H1 (cell line): ENCODE measurements at regions not wholly inside any gene's neighbourhood (a gene's known extent, or its start where the extent isn't known, plus 50 kb on each side); places are given as distances from the start of the nearest gene placed in this dataset.

Source experiments
- CTCF ChIA-PET: fragments of 300-600 bp; sonication (Branson Sonifier 250); formaldehyde crosslinking; loops from one replicate; lab custom pipeline; 2021; ENCODE audit not compliant: partially characterized antibody; lab: Charles Lee
- POLR2A ChIA-PET: fragments of 300-600 bp; sonication (Branson Sonifier 250); formaldehyde crosslinking; loops from one replicate; lab custom pipeline; 2021; ENCODE audit warnings: inconsistent platforms; ENCODE audit not compliant: partially characterized antibody; lab: Charles Lee
- DNase-seq, 2 experiments: peaks; one replicate each; pipeline versions ENCODE4 v3.0.0 to v3.0.0-alpha.2; 2010 to 2022; ENCODE audit warnings: low spot score in 2 of 2, low read depth in 1 of 2, mixed read lengths in 1 of 2
- FAIRE-seq: peaks from 2 replicates; lab custom pipeline; 2011; peaks lifted over from hg19 to GRCh38; lab: Jason Lieb, UNC
- H2AFZ ChIP-seq: 2 replicates; pipeline ENCODE4 v1.8.1; 2012; ENCODE audit warnings: low read length, inconsistent platforms
- H2AK5ac ChIP-seq: 2 replicates; pipeline ENCODE4 v1.6.1; 2013; ENCODE audit warnings: low read depth, low read length
- H2BK120ac ChIP-seq: replicated peaks from 2 replicates; pipeline ENCODE3; 2013; ENCODE audit warnings: low read depth, low read length, inconsistent platforms
- H2BK12ac ChIP-seq: 2 replicates; pipeline ENCODE4 v1.6.1; 2013; ENCODE audit warnings: low read depth, low read length
- H2BK15ac ChIP-seq: 2 replicates; pipeline ENCODE4 v1.6.1; 2013; ENCODE audit warnings: low read length
- H2BK20ac ChIP-seq: 2 replicates; pipeline ENCODE4 v1.6.1; 2013; ENCODE audit warnings: low read length
- H2BK5ac ChIP-seq: 2 replicates; pipeline ENCODE4 v1.6.1; 2013; ENCODE audit warnings: low read depth, low read length
- H3K14ac ChIP-seq: 2 replicates; pipeline ENCODE4 v1.6.1; 2013; ENCODE audit warnings: inconsistent platforms; ENCODE audit not compliant: insufficient read length
- H3K18ac ChIP-seq: 2 replicates; pipeline ENCODE4 v1.6.1; 2013; ENCODE audit warnings: low read length; ENCODE audit errors: extremely low read depth
- H3K23ac ChIP-seq: 2 replicates; pipeline ENCODE4 v1.6.1; 2013; ENCODE audit warnings: inconsistent platforms; ENCODE audit not compliant: insufficient read length
- H3K23me2 ChIP-seq: 2 replicates; pipeline ENCODE4 v1.6.1; 2013; ENCODE audit warnings: low read depth, low read length
- H3K27ac ChIP-seq: 2 replicates; pipeline ENCODE4 v1.6.1; 2011; ENCODE audit warnings: low read depth, low read length, inconsistent platforms
- H3K27me3 ChIP-seq, 4 experiments: replicated peaks in 1 of 4; 1 replicate in 1 of 4; 2 replicates in 3 of 4; pipeline versions ENCODE4 v1.6.1 to v1.8.1; 2011 to 2013; ENCODE audit warnings: low read length in 3 of 4, mild to moderate bottlenecking in 3 of 4, inconsistent platforms in 2 of 4, mixed read lengths in 2 of 4, moderate library complexity in 1 of 4; ENCODE audit not compliant: control insufficient read depth in 3 of 4, insufficient read depth in 3 of 4; ENCODE audit errors: extremely low read depth in 1 of 4
- H3K36me3 ChIP-seq, 4 experiments: 2 replicates each; pipeline versions ENCODE4 v1.6.1 to v1.8.1; 2011 to 2013; ENCODE audit warnings: mild to moderate bottlenecking in 4 of 4, low read length in 3 of 4, moderate library complexity in 2 of 4, control low read depth in 1 of 4, inconsistent platforms in 1 of 4; ENCODE audit not compliant: insufficient read depth in 4 of 4, control insufficient read depth in 2 of 4
- H3K4ac ChIP-seq: replicated peaks from 2 replicates; pipeline ENCODE3; 2013; ENCODE audit warnings: low read length, low read depth, mixed read lengths, inconsistent platforms; ENCODE audit not compliant: insufficient read length
- H3K4me1 ChIP-seq, 4 experiments: replicated peaks in 1 of 4; 1 replicate in 1 of 4; 2 replicates in 3 of 4; pipeline versions ENCODE4 v1.6.1 to v1.8.1; 2011 to 2013; ENCODE audit warnings: low read length in 3 of 4, inconsistent platforms in 2 of 4, mixed read lengths in 1 of 4; ENCODE audit not compliant: insufficient read depth in 4 of 4, control insufficient read depth in 3 of 4
- H3K4me2 ChIP-seq, 2 experiments: 2 replicates each; pipeline versions ENCODE4 v1.6.1 to v1.8.1; 2011 to 2013; ENCODE audit warnings: low read depth in 2 of 2, low read length in 2 of 2, control low read depth in 1 of 2, inconsistent platforms in 1 of 2, mild to moderate bottlenecking in 1 of 2; ENCODE audit not compliant: insufficient read depth in 1 of 2
- H3K4me3 ChIP-seq, 4 experiments: fragments of 200-600, 300-600 bp in 1 of 4; sonication (generic), shearing (Covaris generic), sonication (Bioruptor Twin) in 1 of 4; 2 replicates each; pipeline versions ENCODE4 v1.5.1 to v1.8.1; 2011 to 2016; ENCODE audit warnings: low read length in 4 of 4, low read depth in 3 of 4, control low read depth in 2 of 4, inconsistent platforms in 2 of 4, mild to moderate bottlenecking in 2 of 4, mixed read lengths in 1 of 4, moderate library complexity in 1 of 4; ENCODE audit not compliant: insufficient read depth in 2 of 4; ENCODE audit errors: extremely low read depth in 1 of 4
- H3K56ac ChIP-seq: replicated peaks from 2 replicates; pipeline ENCODE3; 2013; ENCODE audit warnings: low read depth, mild to moderate bottlenecking, mixed read lengths, low read length, inconsistent platforms; ENCODE audit not compliant: insufficient read length
- H3K79me1 ChIP-seq: 2 replicates; pipeline ENCODE4 v1.6.1; 2013; ENCODE audit warnings: low read depth, low read length, control low read depth
- H3K79me2 ChIP-seq, 2 experiments: 2 replicates each; pipeline versions ENCODE4 v1.6.1 to v1.8.1; 2012 to 2013; ENCODE audit warnings: low read length in 2 of 2, mild to moderate bottlenecking in 2 of 2, inconsistent platforms in 1 of 2; ENCODE audit not compliant: insufficient read depth in 2 of 2, control insufficient read depth in 1 of 2
- H3K9ac ChIP-seq, 4 experiments: replicated peaks in 1 of 4; 1 replicate in 1 of 4; 2 replicates in 3 of 4; pipeline versions ENCODE4 v1.6.1 to v1.8.1; 2011 to 2013; ENCODE audit warnings: low read depth in 3 of 4, low read length in 3 of 4, control low read depth in 2 of 4, mild to moderate bottlenecking in 2 of 4, moderate library complexity in 2 of 4, inconsistent platforms in 1 of 4; ENCODE audit errors: extremely low read depth in 1 of 4
- H3K9me3 ChIP-seq, 2 experiments: 2 replicates each; pipeline versions ENCODE4 v1.6.1 to v1.8.1; 2012 to 2013; ENCODE audit warnings: mild to moderate bottlenecking in 2 of 2, moderate library complexity in 2 of 2, control low read depth in 1 of 2, inconsistent platforms in 1 of 2, low read depth in 1 of 2, low read length in 1 of 2, mixed read lengths in 1 of 2; ENCODE audit not compliant: insufficient read depth in 2 of 2
- H4K20me1 ChIP-seq, 2 experiments: replicated peaks in 1 of 2; 2 replicates each; pipeline versions ENCODE3 to v1.8.1; 2011 to 2013; ENCODE audit warnings: inconsistent platforms in 2 of 2, low read length in 2 of 2, mild to moderate bottlenecking in 1 of 2; ENCODE audit not compliant: insufficient read depth in 2 of 2, control insufficient read depth in 1 of 2
- H4K5ac ChIP-seq: 2 replicates; pipeline ENCODE4 v1.6.1; 2013; ENCODE audit warnings: low read length, low read depth, mixed read lengths, inconsistent platforms; ENCODE audit not compliant: insufficient read length
- H4K8ac ChIP-seq: 2 replicates; pipeline ENCODE4 v1.8.0; 2013; ENCODE audit warnings: mild to moderate bottlenecking, moderate library complexity, low read length, inconsistent platforms; ENCODE audit not compliant: insufficient read depth; ENCODE audit errors: extremely low read depth
- H4K91ac ChIP-seq: replicated peaks from 2 replicates; pipeline ENCODE3; 2013; ENCODE audit warnings: low read length, mixed read lengths, inconsistent platforms; ENCODE audit not compliant: insufficient read length
- EZH2 ChIP-seq: fragments of 200-600 bp; sonication (generic); IDR thresholded peaks from 2 replicates; pipeline ENCODE4 v1.7.1; 2012; ENCODE audit warnings: low read depth, mild to moderate bottlenecking, moderate library complexity, low read length, inconsistent platforms; ENCODE audit not compliant: severe bottlenecking
- GTF2F1 ChIP-seq: IDR thresholded peaks from 2 replicates; pipeline ENCODE4 v1.6.1; 2012; ENCODE audit warnings: low read depth, low read length, improper control_type of control experiment, borderline replicate concordance
- JUND ChIP-seq: IDR thresholded peaks from 2 replicates; pipeline ENCODE4 v1.6.1; 2011; ENCODE audit warnings: mild to moderate bottlenecking, improper control_type of control experiment, low read length
- POU5F1 ChIP-seq: IDR thresholded peaks from 2 replicates; pipeline ENCODE4 v1.6.1; 2011; ENCODE audit warnings: low read depth, mild to moderate bottlenecking, low read length, moderate library complexity
- RNF2 ChIP-seq: fragments of 200-900, 300-1000 bp; sonication (generic); IDR thresholded peaks from 2 replicates; pipeline ENCODE4 v1.7.1; 2016; ENCODE audit warnings: borderline replicate concordance, low read depth, mild to moderate bottlenecking, antibody characterized with exemption, low read length; ENCODE audit not compliant: poor library complexity, severe bottlenecking; ENCODE audit errors: missing control alignments
- WGBS, 2 experiments: shearing (Covaris generic) in 1 of 2; methylation state at CpG; one replicate each; pipeline versions ENCODE4 v1.1.6 to v1.1.7; 2013 to 2015; ENCODE audit warnings: low lambda C conversion rate in 2 of 2, mixed read lengths in 2 of 2, inconsistent platforms in 1 of 2, low coverage in 1 of 2, missing lambda C conversion rate in 1 of 2; ENCODE audit not compliant: insufficient replicate concordance in 2 of 2, insufficient coverage in 1 of 2, insufficient read length in 1 of 2; ENCODE audit errors: extremely low coverage in 1 of 2, missing lambda C conversion rate in 1 of 2; 5-methylcytosine and 5-hydroxymethylcytosine counted together

- 0 out of 2 replicates have a peak, but pooled peaks cover 2% of the 10 kb centered on the region for H3K23me2 ChIP-seq
- FAIRE-seq (no peak), DNase-seq (no peak)
- H4K5ac ChIP-seq: no peak overlapping the region
- TF ChIP-seq POU5F1 (no peak), GTF2F1 (no peak), EZH2 (no peak), JUND (no peak), RNF2 (no peak)
- no peak overlapping the region for H2BK120ac ChIP-seq
- POLR2A ChIA-PET: no interaction called here
- no peak overlapping the region for H3K9ac ChIP-seq
- H2BK12ac ChIP-seq: no peak overlapping the region
- CTCF ChIA-PET: no interaction called here
- no peak overlapping the region for H2BK5ac ChIP-seq
- H2BK15ac ChIP-seq: no peak overlapping the region
- no peak overlapping the region for H3K4ac ChIP-seq
- 79% methylated on average over 1 of the region's 1 CpG; no CpG with 5 or more reads in 1 of the 2 experiments for WGBS, 2 experiments
- H3K23ac ChIP-seq: no peak overlapping the region
- H3K4me2 ChIP-seq: no peak overlapping the region
- H4K8ac ChIP-seq: no peak overlapping the region
- H3K14ac ChIP-seq: no peak overlapping the region
- no peaks in the 10 kb centered on the region for H3K9me3 ChIP-seq
- H3K4me3 ChIP-seq: no peak overlapping the region
- H4K20me1 ChIP-seq: no peaks in the 10 kb centered on the region
- H3K36me3 ChIP-seq: no peaks in the 10 kb centered on the region
- no peak overlapping the region for H3K27ac ChIP-seq
- H2AFZ ChIP-seq: no peak overlapping the region
- no peak overlapping the region for H2AK5ac ChIP-seq
- no peaks in the 10 kb centered on the region for H3K4me1 ChIP-seq
- no peak overlapping the region for H3K18ac ChIP-seq
- H4K91ac ChIP-seq: no peak overlapping the region
- no peak overlapping the region for H2BK20ac ChIP-seq
- H3K27me3 ChIP-seq: no peaks in the 10 kb centered on the region
- no peaks in the 10 kb centered on the region for H3K79me2 ChIP-seq
- H3K79me1 ChIP-seq: no peaks in the 10 kb centered on the region
- H3K56ac ChIP-seq: no peak overlapping the region
These were observed 620.3 kb upstream of the PLXNA2 start for GRCh38 chr1:208864366-208864965.
